HG02642 (cell line): ENCODE measurements at regions not wholly inside any gene's neighbourhood (a gene's known extent, or its start where the extent isn't known, plus 50 kb on each side); places are given as distances from the start of the nearest gene placed in this dataset.
"Not testable (repeated sequence)": the region's sequence is repeated elsewhere in the genome, so short reads cannot be mapped to it uniquely, and the experiment has no call there.

ENCODE experiments used
- ATAC-seq: cut with Tn5 transposase; IDR thresholded peaks from one replicate; pipeline ENCODE4 v1.9.1; 2021; ENCODE audit warnings: mild to moderate bottlenecking; ENCODE audit not compliant: unreplicated experiment, poor library complexity

GRCh38 chr5:96527768-96528661 is 95.0 kb upstream of the PCSK1 start:
- ATAC-seq, result no peak

- no peak for ATAC-seq
Observed at GRCh38 chr5:96528826-96529474, 95.9 kb upstream of the PCSK1 start.

GRCh38 chr5:96529559-96529958 is 96.5 kb upstream of the PCSK1 start:
- ATAC-seq, result no peak

- ATAC-seq, result no peak
Observed at GRCh38 chr5:96530901-96531300, 97.9 kb upstream of the PCSK1 start.

- ATAC-seq, result no peak
Observed at GRCh38 chr5:96533371-96533770, 100.3 kb upstream of the PCSK1 start.

- ATAC-seq, result no peak
Observed at GRCh38 chr5:96537386-96537785, 104.3 kb upstream of the PCSK1 start.

DNA sequence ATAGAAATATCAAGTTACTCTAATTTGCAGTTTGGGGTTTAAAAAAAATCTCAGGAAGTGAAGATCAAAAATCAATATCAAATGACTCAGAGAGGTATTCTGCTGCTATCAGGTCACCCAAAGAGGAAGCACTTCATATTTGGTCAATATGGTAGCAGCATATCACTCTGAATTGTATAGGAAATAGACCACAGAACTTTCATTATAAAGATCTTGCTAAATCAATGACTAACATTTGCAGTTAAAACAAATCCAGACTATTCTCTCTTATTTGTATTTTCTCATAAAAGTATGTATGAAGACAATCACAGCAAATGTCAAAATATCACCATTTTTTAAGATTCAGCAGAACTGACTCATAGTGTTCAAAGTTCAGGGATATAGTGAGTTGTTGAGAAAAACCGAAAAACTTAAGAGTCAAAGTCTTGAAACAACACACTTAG is 105.8 kb upstream of the PCSK1 start:
- no peak for ATAC-seq

GRCh38 chr5:96546120-96546519 is 113.1 kb upstream of the PCSK1 start:
- no peak for ATAC-seq

GRCh38 chr5:96547486-96547885 is 114.4 kb upstream of the PCSK1 start:
- no peak for ATAC-seq

GRCh38 chr5:96548905-96549304 is 113.3 kb upstream of the CAST start:
- ATAC-seq, result no peak

GRCh38 chr5:96560857-96561256 is 101.3 kb upstream of the CAST start:
- not testable (repeated sequence) for ATAC-seq

DNA sequence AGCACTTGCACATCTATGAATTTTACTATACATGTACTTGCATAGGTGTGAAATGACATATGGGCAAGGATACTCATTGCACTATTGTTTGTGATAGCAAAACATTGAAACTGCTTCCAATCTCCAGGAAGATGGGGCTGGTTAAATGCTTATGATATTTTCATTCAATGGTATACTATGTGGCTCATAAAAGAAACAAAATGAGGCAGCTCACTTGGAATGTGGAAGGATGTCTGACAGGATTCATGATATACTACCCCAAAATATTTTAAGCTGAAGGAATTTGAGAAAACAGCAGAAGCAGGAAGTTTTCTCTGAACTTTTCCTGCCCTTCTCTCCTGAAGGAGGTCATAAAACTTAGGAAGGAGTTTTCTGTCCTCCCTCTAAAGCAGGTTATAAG is 99.6 kb upstream of the CAST start:
- no peak for ATAC-seq

DNA sequence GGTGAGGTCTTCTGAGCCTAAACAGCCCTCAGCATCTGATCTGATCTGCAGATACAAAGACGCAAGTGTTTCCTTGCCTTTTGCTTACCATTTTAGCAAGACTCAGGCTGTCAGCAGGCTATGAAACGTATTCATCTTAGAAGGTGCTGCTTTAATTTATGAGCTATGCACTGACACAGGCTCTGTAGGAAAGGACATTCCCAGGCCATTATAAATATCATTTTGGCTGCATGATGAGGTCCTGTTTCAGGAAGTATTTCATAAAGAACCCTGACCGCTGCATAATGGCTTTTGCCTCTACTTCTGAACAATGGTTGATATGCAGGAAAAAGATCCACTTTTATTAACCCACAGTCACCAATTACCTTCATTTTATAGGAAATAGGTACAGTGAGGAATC is 98.4 kb upstream of the CAST start:
- no peak for ATAC-seq

GRCh38 chr5:96565582-96566265 is 96.5 kb upstream of the CAST start:
- no peak for ATAC-seq

GRCh38 chr5:96566833-96567587 is 95.2 kb upstream of the CAST start:
- no peak for ATAC-seq

GRCh38 chr5:96569332-96569731 is 92.8 kb upstream of the CAST start:
- ATAC-seq, result no peak

DNA sequence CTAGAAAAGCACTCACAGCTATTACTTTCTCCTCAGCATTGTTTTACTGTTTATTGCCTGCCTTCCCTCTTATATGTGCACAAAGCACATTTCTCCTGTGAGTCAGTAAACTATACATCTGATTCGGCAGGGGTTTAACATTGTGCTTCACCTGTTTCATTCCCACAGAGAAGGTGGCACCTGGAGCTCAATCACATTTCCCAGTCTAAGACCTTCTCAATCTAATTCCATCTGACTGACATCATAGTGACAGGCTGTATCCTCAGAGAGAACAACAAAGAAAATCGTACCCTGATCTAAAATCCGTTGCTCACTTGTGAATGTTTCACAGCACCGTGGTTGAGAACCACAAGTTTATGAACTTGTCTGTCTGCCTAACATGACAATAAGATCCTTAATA is 92.4 kb upstream of the CAST start:
- no peak for ATAC-seq

DNA sequence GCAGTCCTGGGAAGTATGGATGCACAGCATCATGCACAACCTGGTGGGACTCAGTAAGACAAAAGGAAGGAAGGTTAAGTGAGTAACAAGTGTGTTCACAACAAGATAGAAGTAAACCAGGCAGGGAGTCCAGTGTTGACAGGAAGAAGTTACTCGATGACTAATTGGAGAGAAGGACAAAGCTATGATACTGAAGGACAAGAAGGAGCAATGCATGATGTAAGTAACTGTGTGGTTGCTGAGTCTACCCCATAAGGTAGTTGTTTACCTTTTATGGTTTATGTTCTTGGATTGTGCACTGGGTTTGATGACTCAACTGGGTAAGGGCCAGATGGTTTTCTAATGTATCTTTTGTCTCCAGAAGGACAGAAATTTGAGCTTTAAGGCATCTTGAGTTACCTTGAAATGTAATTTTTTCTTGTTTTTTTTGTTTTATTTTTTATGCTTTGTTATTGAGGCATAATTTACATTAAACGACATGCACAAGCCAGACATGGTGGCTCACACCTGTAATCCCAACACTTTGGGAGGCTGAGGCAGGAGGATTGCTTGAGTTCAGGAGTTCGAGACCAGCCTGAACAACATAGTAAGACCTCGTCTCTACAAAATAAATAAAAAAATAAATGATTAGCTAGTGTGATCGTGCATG is 89.2 kb upstream of the CAST start:
- no peak for ATAC-seq

- no peak for ATAC-seq
Observed at GRCh38 chr5:96573513-96573894, 88.7 kb upstream of the CAST start.

GRCh38 chr5:96576876-96577275 is 85.3 kb upstream of the CAST start:
- no peak for ATAC-seq
